RWPE2 (cell line): ENCODE measurements at regions not wholly inside any gene's neighbourhood (a gene's known extent, or its start where the extent isn't known, plus 50 kb on each side); places are given as distances from the start of the nearest gene placed in this dataset.
"Not testable (repeated sequence)": the region's sequence is repeated elsewhere in the genome, so short reads cannot be mapped to it uniquely, and the experiment has no call there.

Experiments
- ATAC-seq: fragments of 200-7000 bp; cut with Tn5 transposase; 3 replicates; pipeline ENCODE4 v1.9.1; 2021; ENCODE audit warnings: low read depth
- DNase-seq: peaks from one replicate; pipeline ENCODE4 v3.0.0-alpha.2; 2020; ENCODE audit warnings: low spot score
- H3K27ac ChIP-seq: fragments of 450-650 bp; 2 replicates; pipeline ENCODE4 v1.5.1; 2017; ENCODE audit warnings: mild to moderate bottlenecking; ENCODE audit not compliant: poor library complexity, severe bottlenecking
- H3K27me3 ChIP-seq: fragments of 250-450 bp; sonication (Bioruptor Pico); 2 replicates; pipeline ENCODE4 v1.5.1; 2021; ENCODE audit warnings: mild to moderate bottlenecking, moderate library complexity; ENCODE audit not compliant: insufficient read depth, poor library complexity, severe bottlenecking
- H3K36me3 ChIP-seq: fragments of 250-450 bp; sonication (Bioruptor Pico); 2 replicates; pipeline ENCODE4 v1.5.1; 2020; ENCODE audit warnings: low read depth, mild to moderate bottlenecking, moderate library complexity
- H3K4me1 ChIP-seq: fragments of 250-450 bp; sonication (Bioruptor Pico); 2 replicates; pipeline ENCODE4 v1.5.1; 2021; ENCODE audit warnings: mild to moderate bottlenecking, moderate library complexity; ENCODE audit not compliant: insufficient read depth, poor library complexity, severe bottlenecking
- H3K4me3 ChIP-seq: fragments of 250-450 bp; sonication (Bioruptor Pico); 2 replicates; pipeline ENCODE4 v1.5.1; 2021; ENCODE audit warnings: mild to moderate bottlenecking, moderate library complexity; ENCODE audit not compliant: severe bottlenecking
- H3K9me3 ChIP-seq: fragments of 250-450 bp; sonication (Bioruptor Pico); 2 replicates; pipeline ENCODE4 v1.5.1; 2021; ENCODE audit warnings: mild to moderate bottlenecking, moderate library complexity; ENCODE audit not compliant: severe bottlenecking
- CTCF ChIP-seq: fragments of 450-650 bp; IDR thresholded peaks from one replicate; pipeline ENCODE4 v1.5.1; 2017; ENCODE audit warnings: mild to moderate bottlenecking, moderate library complexity; ENCODE audit not compliant: poor library complexity, severe bottlenecking

GRCh38 chr5:75823811-75824210, 106.6 kb upstream of the POC5 start:
- ATAC-seq, result no peak
- DNase-seq, result no peak
- no peaks in the 10 kb centered on the region for H3K9me3 ChIP-seq
- no peaks in the 10 kb centered on the region for H3K4me1 ChIP-seq
- no peaks in the 10 kb centered on the region for H3K36me3 ChIP-seq
- H3K27ac ChIP-seq, result no peak overlapping the region
- TF ChIP-seq CTCF, result no peak
- H3K27me3 ChIP-seq, result peaks cover 6% of the 10 kb centered on the region
- H3K4me3 ChIP-seq, result no peak overlapping the region

GRCh38 chr5:75818661-75819060, 101.4 kb upstream of the POC5 start:
- Histone ChIP-seq H3K36me3 (no peaks in the 10 kb centered on the region), H3K27ac (no peak overlapping the region), H3K4me1 (no peaks in the 10 kb centered on the region), H3K9me3 (no peaks in the 10 kb centered on the region), H3K4me3 (no peak overlapping the region), H3K27me3 (peaks cover 14% of the 10 kb centered on the region)
- TF ChIP-seq CTCF, result no peak
- DNase-seq (no peak), ATAC-seq (no peak)

GRCh38 chr5:75799695-75800094, 82.5 kb upstream of the POC5 start:
- not testable (repeated sequence) for ATAC-seq, H3K9me3 ChIP-seq, H3K4me3 ChIP-seq, H3K27ac ChIP-seq, H3K27me3 ChIP-seq, H3K4me1 ChIP-seq, DNase-seq, H3K36me3 ChIP-seq

- H3K27ac ChIP-seq, DNase-seq, ATAC-seq, H3K4me1 ChIP-seq, H3K9me3 ChIP-seq, H3K4me3 ChIP-seq, H3K36me3 ChIP-seq, H3K27me3 ChIP-seq: not testable (repeated sequence)
Measured at GRCh38 chr5:75769338-75769737, 52.1 kb upstream of the POC5 start.
